ENCODE measurements at regions not wholly inside any gene's neighbourhood (a gene's known extent, or its start where the extent isn't known, plus 50 kb on each side); places are given as distances from the start of the nearest gene placed in this dataset.

GRCh38 chr11:106461148-106461691 lies 383.8 kb downstream of the AASDHPPT start:
- no peaks in the 10 kb centered on the region for H3K36me3 ChIP-seq (ENCODE audit: control insufficient read depth in 2 of 2, insufficient read depth in 1 of 2, low read length in 2 of 2)
- POLR2A ChIA-PET: no interaction called here
- CTCF ChIA-PET: no interaction called here
- no peaks in the 10 kb centered on the region for H3K9me3 ChIP-seq (ENCODE audit: control insufficient read depth, insufficient read depth, low read depth, low read length)
- no peaks in the 10 kb centered on the region for H3K4me1 ChIP-seq (ENCODE audit: control insufficient read depth, insufficient read depth, low read length)
- no peak overlapping the region for H3K4me3 ChIP-seq (ENCODE audit: low read depth, low read length)
- no peak for TF ChIP-seq ZNF664 (tag by site-specific recombination; IDR thresholded peaks at IDR 0.05)
- no peak for TF ChIP-seq ZNF398 (tag by site-specific recombination; IDR thresholded peaks at IDR 0.05)
- no peak for TF ChIP-seq ZNF221 (tag by site-specific recombination; IDR thresholded peaks at IDR 0.05; ENCODE audit: borderline replicate concordance)
- TF ChIP-seq GLI2 (tag by site-specific recombination; IDR thresholded peaks at IDR 0.05; ENCODE audit: borderline replicate concordance, low read depth): no peak
- no peak for TF ChIP-seq CTCF (tag by site-specific recombination; IDR thresholded peaks at IDR 0.05)
- no peak for TF ChIP-seq ZNF501 (tag by site-specific recombination; IDR thresholded peaks at IDR 0.05)
- TF ChIP-seq ZNF302 (tag by site-specific recombination; IDR thresholded peaks at IDR 0.05; ENCODE audit: low read depth): no peak
- no peak for TF ChIP-seq ZNF341 (tag by site-specific recombination; IDR thresholded peaks at IDR 0.05; ENCODE audit: low read depth)
- TF ChIP-seq PRDM2 (tag by site-specific recombination; IDR thresholded peaks at IDR 0.05; ENCODE audit: borderline replicate concordance): no peak
- no peak for TF ChIP-seq ZNF2 (tag by site-specific recombination; IDR thresholded peaks at IDR 0.05)
- TF ChIP-seq ZNF704 (tag by site-specific recombination; IDR thresholded peaks at IDR 0.05): no peak
- TF ChIP-seq ELK4 (IDR thresholded peaks at IDR 0.05; ENCODE audit: borderline replicate concordance, low read depth, low read length): no peak
- no peak for TF ChIP-seq ZNF529 (tag by site-specific recombination; IDR thresholded peaks at IDR 0.05; ENCODE audit: insufficient replicate concordance)
- no peak for TF ChIP-seq ZIC2 (tag by site-specific recombination; IDR thresholded peaks at IDR 0.05)
- TF ChIP-seq ZBTB8A (tag by site-specific recombination; IDR thresholded peaks at IDR 0.05): no peak
- TF ChIP-seq ZNF146 (tag by site-specific recombination; IDR thresholded peaks at IDR 0.05): no peak
- TF ChIP-seq HOXA7 (CRISPR knock-in tag; IDR thresholded peaks at IDR 0.05; ENCODE audit: borderline replicate concordance): no peak
- TF ChIP-seq ZNF274 (IDR thresholded peaks at IDR 0.05; ENCODE audit: low read length): no peak
- TF ChIP-seq ZNF274 (tag by site-specific recombination; IDR thresholded peaks at IDR 0.05; ENCODE audit: borderline replicate concordance): no peak
- TF ChIP-seq ZNF416 (tag by site-specific recombination; IDR thresholded peaks at IDR 0.05): no peak
- no peak for TF ChIP-seq ZNF623 (tag by site-specific recombination; IDR thresholded peaks at IDR 0.05)
- H3K27ac ChIP-seq (ENCODE audit: extremely low read depth, low read depth, low read length): no peak overlapping the region

Data from HEK293 (cell line).